ENCODE measurements at regions not wholly inside any gene's neighbourhood (a gene's known extent, or its start where the extent isn't known, plus 50 kb on each side); places are given as distances from the start of the nearest gene placed in this dataset.

GRCh38 chr3:70840106-70840870, 527.9 kb upstream of the MDFIC2 start:
- no peak for DNase-seq

GRCh38 chr3:70833239-70833960, 521.0 kb upstream of the MDFIC2 start:
- no peak for DNase-seq

GRCh38 chr3:70832834-70833205, 520.4 kb upstream of the MDFIC2 start:
- DNase-seq: peak; percentile 76

GRCh38 chr3:70832089-70832833, 519.8 kb upstream of the MDFIC2 start:
- peak; percentile 83 for DNase-seq

GRCh38 chr3:70829092-70829491, 516.7 kb upstream of the MDFIC2 start:
- DNase-seq: peak; percentile 51

- DNase-seq: peak; percentile 45
Observed at GRCh38 chr3:70824773-70825172, 512.3 kb upstream of the MDFIC2 start.

- DNase-seq: no peak
Observed at GRCh38 chr3:70824078-70824477, 511.6 kb upstream of the MDFIC2 start.

GRCh38 chr3:70823622-70824021, 511.2 kb upstream of the MDFIC2 start:
- DNase-seq: no peak

- no peak for DNase-seq
Observed at GRCh38 chr3:70822669-70823068, 510.2 kb upstream of the MDFIC2 start.

GRCh38 chr3:70821602-70822001, 509.2 kb upstream of the MDFIC2 start:
- DNase-seq: no peak

- DNase-seq: no peak
Observed at GRCh38 chr3:70820397-70820796, 508.0 kb upstream of the MDFIC2 start.

GRCh38 chr3:70818145-70818544, 505.7 kb upstream of the MDFIC2 start:
- no peak for DNase-seq

- DNase-seq: no peak
Observed at GRCh38 chr3:70816346-70816745, 503.9 kb upstream of the MDFIC2 start.

GRCh38 chr3:70815817-70816216, 503.4 kb upstream of the MDFIC2 start:
- DNase-seq: no peak

GRCh38 chr3:70813311-70813710, 500.9 kb upstream of the MDFIC2 start:
- no peak for DNase-seq

- no peak for DNase-seq
Observed at GRCh38 chr3:70811880-70812279, 499.4 kb upstream of the MDFIC2 start.

- no peak for DNase-seq
Observed at GRCh38 chr3:70808881-70809280, 496.4 kb upstream of the MDFIC2 start.

- no peak for DNase-seq
Observed at GRCh38 chr3:70806556-70806955, 494.1 kb upstream of the MDFIC2 start.

- no peak for DNase-seq
Observed at GRCh38 chr3:70806021-70806420, 493.6 kb upstream of the MDFIC2 start.

- peak; percentile 30 for DNase-seq
Observed at GRCh38 chr3:70805061-70805889, 492.8 kb upstream of the MDFIC2 start.

GRCh38 chr3:70803891-70804290, 491.5 kb upstream of the MDFIC2 start:
- DNase-seq: no peak

- no peak for DNase-seq
Observed at GRCh38 chr3:70803319-70803718, 490.9 kb upstream of the MDFIC2 start.

GRCh38 chr3:70800951-70801350, 488.5 kb upstream of the MDFIC2 start:
- no peak for DNase-seq
